COLO829 (cell line): ENCODE measurements at regions not wholly inside any gene's neighbourhood (a gene's known extent, or its start where the extent isn't known, plus 50 kb on each side); places are given as distances from the start of the nearest gene placed in this dataset.

Experiments
- DNase-seq: peaks from one replicate; pipeline ENCODE4 v3.0.0; 2012; ENCODE audit warnings: low spot score

- no peak for DNase-seq
These were observed 144.1 kb upstream of the HES1 start for GRCh38 chr3:193991666-193992424.

- DNase-seq = no peak
These were observed 143.4 kb upstream of the HES1 start for GRCh38 chr3:193992425-193993037.

GRCh38 chr3:193996221-193996620, 139.7 kb upstream of the HES1 start:
- DNase-seq = no peak

- DNase-seq = no peak
These were observed 139.3 kb upstream of the HES1 start for GRCh38 chr3:193996641-193997089.

GRCh38 chr3:193997228-193998122, 138.5 kb upstream of the HES1 start:
- DNase-seq = no peak

- no peak for DNase-seq
These were observed 137.9 kb upstream of the HES1 start for GRCh38 chr3:193998123-193998448.

GRCh38 chr3:193998628-193999195, 137.2 kb upstream of the HES1 start:
- no peak for DNase-seq

GRCh38 chr3:194000100-194000499, 135.8 kb upstream of the HES1 start:
- DNase-seq = no peak

- no peak for DNase-seq
These were observed 135.2 kb upstream of the HES1 start for GRCh38 chr3:194000712-194001111.

GRCh38 chr3:194001728-194002459, 134.1 kb upstream of the HES1 start:
- DNase-seq = no peak

- DNase-seq = peak; percentile 96
These were observed 132.6 kb upstream of the HES1 start for GRCh38 chr3:194003114-194004057.

- DNase-seq = peak; percentile 42
These were observed 129.9 kb upstream of the HES1 start for GRCh38 chr3:194005930-194006501.

GRCh38 chr3:194007592-194008337, 128.2 kb upstream of the HES1 start:
- DNase-seq = no peak

- DNase-seq = no peak
These were observed 126.9 kb upstream of the HES1 start for GRCh38 chr3:194009019-194009418.

- DNase-seq = no peak
These were observed 125.9 kb upstream of the HES1 start for GRCh38 chr3:194009892-194010533.

GRCh38 chr3:194011807-194012206, 124.1 kb upstream of the HES1 start:
- no peak for DNase-seq

GRCh38 chr3:194013928-194014327, 122.0 kb upstream of the HES1 start:
- no peak for DNase-seq

- no peak for DNase-seq
These were observed 121.2 kb upstream of the HES1 start for GRCh38 chr3:194014756-194015155.
